Endothelial cell of umbilical vein (primary cell): ENCODE measurements at regions not wholly inside any gene's neighbourhood (a gene's known extent, or its start where the extent isn't known, plus 50 kb on each side); places are given as distances from the start of the nearest gene placed in this dataset.

ENCODE experiments used
- BruUV-seq: library from RNA; stranded (reverse); fragments of 400-500 nt; replicated peaks from 2 replicates; lab custom pipeline; 2021; lab: Mats Ljungman, UMichigan
- CTCF ChIA-PET: fragments of 300-600, 350-600 bp; sonication (Branson Sonifier 250); formaldehyde crosslinking; loops from one replicate; lab custom pipeline; 2021; ENCODE audit warnings: antibody characterized with exemption, inconsistent platforms; lab: Charles Lee
- POLR2A ChIA-PET: fragments of 300-600, 350-600 bp; sonication (Branson Sonifier 250); formaldehyde crosslinking; loops from one replicate; lab custom pipeline; 2021; ENCODE audit warnings: antibody characterized with exemption, inconsistent platforms; lab: Charles Lee
- DNase-seq: peaks from one replicate; pipeline ENCODE4 v3.0.0-alpha.2; 2011; ENCODE audit warnings: low read depth, low spot score
- FAIRE-seq: peaks from 2 replicates; lab custom pipeline; 2011; peaks lifted over from hg19 to GRCh38; lab: Jason Lieb, UNC
- H2AFZ ChIP-seq: 2 replicates; pipeline ENCODE4 v1.6.0; 2012; ENCODE audit warnings: low read depth, low read length, control low read depth, inconsistent platforms
- H3K27ac ChIP-seq: 2 replicates; pipeline ENCODE4 v1.5.1; 2011; ENCODE audit warnings: low read depth, mild to moderate bottlenecking, control low read depth, low read length, moderate library complexity; ENCODE audit not compliant: insufficient read depth
- H3K27me3 ChIP-seq, 2 experiments: 2 replicates each; pipeline versions ENCODE4 v1.6.0 to v1.6.1; 2011; ENCODE audit warnings: low read length in 2 of 2, mixed read lengths in 1 of 2; ENCODE audit not compliant: control insufficient read depth in 2 of 2, insufficient read depth in 2 of 2
- H3K36me3 ChIP-seq, 2 experiments: 2 replicates in 1 of 2; 3 replicates in 1 of 2; pipeline ENCODE4 v1.5.1; 2011; ENCODE audit warnings: low read length in 2 of 2, mild to moderate bottlenecking in 1 of 2, moderate library complexity in 1 of 2; ENCODE audit not compliant: control insufficient read depth in 2 of 2, insufficient read depth in 2 of 2; ENCODE audit errors: extremely low read depth in 1 of 2
- H3K4me1 ChIP-seq: 3 replicates; pipeline ENCODE4 v1.5.1; 2011; ENCODE audit warnings: mild to moderate bottlenecking, low read length; ENCODE audit not compliant: control insufficient read depth, insufficient read depth; ENCODE audit errors: extremely low read depth
- H3K4me2 ChIP-seq: 2 replicates; pipeline ENCODE4 v1.6.1; 2011; ENCODE audit warnings: low read length, control low read depth, mixed read lengths; ENCODE audit not compliant: insufficient read depth
- H3K4me3 ChIP-seq, 3 experiments: fragments of 200-600 bp in 1 of 3; sonication (generic), shearing (Covaris generic) in 1 of 3; replicated peaks in 1 of 3; 2 replicates each; pipeline ENCODE4 v1.5.1; 2011 to 2016; ENCODE audit warnings: control low read depth in 3 of 3, low read length in 3 of 3, mild to moderate bottlenecking in 2 of 3, inconsistent platforms in 1 of 3, low read depth in 1 of 3, moderate library complexity in 1 of 3; ENCODE audit not compliant: insufficient read depth in 1 of 3
- H3K79me2 ChIP-seq: 2 replicates; pipeline ENCODE4 v1.6.0; 2012; ENCODE audit warnings: low read length, inconsistent platforms; ENCODE audit not compliant: control insufficient read depth, insufficient read depth
- H3K9ac ChIP-seq: replicated peaks from 2 replicates; pipeline ENCODE3; 2011; ENCODE audit warnings: low read length, control low read depth; ENCODE audit not compliant: insufficient read depth; ENCODE audit errors: extremely low read depth
- H3K9me1 ChIP-seq: replicated peaks from 3 replicates; pipeline ENCODE4 v1.6.0; 2011; ENCODE audit warnings: mild to moderate bottlenecking, low read length; ENCODE audit not compliant: control insufficient read depth, insufficient read depth; ENCODE audit errors: extremely low read depth
- H3K9me3 ChIP-seq: replicated peaks from 2 replicates; pipeline ENCODE4 v1.5.1; 2012; ENCODE audit warnings: low read length, inconsistent platforms; ENCODE audit not compliant: control insufficient read depth, insufficient read depth
- H4K20me1 ChIP-seq: replicated peaks from 2 replicates; pipeline ENCODE3; 2011; ENCODE audit warnings: mild to moderate bottlenecking, low read length; ENCODE audit not compliant: control insufficient read depth, insufficient read depth; ENCODE audit errors: extremely low read depth
- CTCF ChIP-seq, 2 donors: IDR thresholded peaks; 1 replicate in 1 of 2; 2 replicates in 1 of 2; pipeline ENCODE4 v1.5.1; 2011; ENCODE audit warnings: low read length in 2 of 2, mild to moderate bottlenecking in 2 of 2, moderate library complexity in 2 of 2, control low read depth in 1 of 2, inconsistent platforms in 1 of 2, low read depth in 1 of 2; ENCODE audit not compliant: insufficient read depth in 1 of 2; ENCODE audit errors: extremely low read depth in 1 of 2
- EZH2 ChIP-seq: IDR thresholded peaks from 2 replicates; pipeline ENCODE4 v1.6.1; 2012; ENCODE audit warnings: borderline replicate concordance, low read depth, mild to moderate bottlenecking, moderate library complexity, low read length, inconsistent platforms; ENCODE audit not compliant: severe bottlenecking
- FOS ChIP-seq: IDR thresholded peaks from 2 replicates; pipeline ENCODE4 v1.6.1; 2011; ENCODE audit warnings: mild to moderate bottlenecking, low read length, moderate library complexity, borderline replicate concordance; ENCODE audit not compliant: insufficient read depth
- GATA2 ChIP-seq: IDR thresholded peaks from 2 replicates; pipeline ENCODE4 v1.7.0; 2011; ENCODE audit warnings: low read depth, mild to moderate bottlenecking, moderate library complexity, mixed read lengths, low read length; ENCODE audit not compliant: insufficient read length, insufficient read depth
- MAX ChIP-seq: IDR thresholded peaks from 2 replicates; pipeline ENCODE4 v1.6.1; 2011; ENCODE audit not compliant: insufficient read depth, insufficient read length
- MYC ChIP-seq: IDR thresholded peaks from one replicate; pipeline ENCODE4 v1.6.1; 2011; ENCODE audit warnings: mild to moderate bottlenecking, low read depth, low read length
- POLR2A ChIP-seq: IDR thresholded peaks from 2 replicates; pipeline ENCODE4 v1.6.1; 2012; ENCODE audit warnings: low read depth, mild to moderate bottlenecking, control low read depth, low read length
- POLR2AphosphoS5 ChIP-seq: IDR thresholded peaks from 2 replicates; pipeline ENCODE4 v1.6.1; 2012; ENCODE audit warnings: low read depth, mild to moderate bottlenecking, control low read depth, low read length, moderate library complexity; ENCODE audit not compliant: insufficient read depth
- dilution Hi-C: fragments of 300-500 bp; cut with MboI; formaldehyde crosslinking; loops from one replicate; pipeline ENCODE4 v1.15.0; 2019; ENCODE audit warnings: low sequenced_read_pairs; ENCODE audit not compliant: extremely low pct_ligation_motif_present
- intact Hi-C: fragments of 100-400 bp; cut with micrococcal nuclease; formaldehyde crosslinking; loops from one replicate; pipeline ENCODE4 v1.10.0; 2022

DNA sequence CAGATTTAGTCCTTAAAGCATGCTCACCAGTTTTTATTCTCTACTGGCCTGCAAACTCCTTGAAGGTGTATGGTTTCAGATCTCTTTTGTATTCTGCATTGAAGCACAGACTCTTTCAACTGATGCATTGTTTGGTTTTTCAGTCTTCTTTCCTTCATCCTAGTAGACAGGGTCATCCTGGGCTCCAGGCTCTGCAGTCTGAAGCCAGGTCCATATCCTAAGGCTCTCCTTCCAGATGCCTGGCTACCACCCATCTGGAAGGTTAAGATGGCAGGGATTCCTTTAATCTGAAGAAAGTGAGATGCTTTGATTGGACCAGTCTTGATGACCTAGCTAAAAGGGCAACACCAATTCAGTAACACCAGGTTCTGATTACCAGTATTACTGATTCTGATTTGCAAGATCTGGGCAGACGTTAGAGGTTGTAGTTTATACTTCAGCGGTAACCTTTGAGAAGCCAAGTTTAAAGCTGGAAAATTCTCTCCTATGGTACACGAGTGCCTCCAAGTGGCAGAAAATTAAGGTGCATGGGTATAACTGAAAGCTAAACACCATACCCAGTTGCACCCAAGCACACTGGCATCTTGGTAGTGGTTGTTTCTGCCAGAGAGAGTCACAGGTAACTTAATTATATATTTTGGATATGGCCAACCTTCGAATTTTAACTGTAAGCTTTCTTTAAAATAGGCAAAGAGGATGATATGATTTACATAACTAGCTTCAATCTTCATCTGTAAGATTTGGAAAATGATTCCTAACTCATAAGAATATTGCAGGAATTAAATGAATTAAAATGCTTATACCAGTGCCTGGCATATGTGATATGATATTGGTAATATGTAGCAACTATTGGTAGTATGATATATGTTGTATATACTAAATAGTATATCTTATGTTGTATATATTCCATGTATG, 1651.9 kb upstream of the MIR17HG start:
- ChIA-PET CTCF (interaction anchor here (0.6 to 4.7 kb wide), 22 partner anchors 10 to 1172 kb away, joined by 3 to 98 read pairs (median 5); no protein-coding TSS in a partner anchor), POLR2A (no interaction called here)
- Histone ChIP-seq H3K4me2 (no peak overlapping the region), H3K9me1 (no peaks in the 10 kb centered on the region), H3K27ac (no peak overlapping the region), H3K4me3 (no peak overlapping the region), H3K4me1 (peaks cover 4% of the 10 kb centered on the region), H4K20me1 (no peaks in the 10 kb centered on the region), H3K79me2 (no peaks in the 10 kb centered on the region), H2AFZ (peak overlapping the region; percentile 77), H3K9ac (no peak overlapping the region), H3K36me3 (no peaks in the 10 kb centered on the region), H3K9me3 (no peaks in the 10 kb centered on the region), H3K27me3 (no peaks in the 10 kb centered on the region)
- TF ChIP-seq MAX (no peak), CTCF (IDR thresholded peaks at IDR 0.05; ENCODE audit: extremely low read depth in 1 of 2, insufficient read depth in 1 of 2, low read depth in 1 of 2, low read length in 2 of 2) (peak; percentile 67 to 70), FOS (no peak), MYC (no peak), POLR2AphosphoS5 (no peak), GATA2 (no peak), POLR2A (no peak), EZH2 (no peak)
- dilution Hi-C loops (no loop called here), intact Hi-C loops (loop anchor here (1.0 to 2.0 kb wide), 5 partner anchors 181 to 1171 kb away; no protein-coding TSS in a partner anchor)
- no TSS peak for BruUV-seq
- FAIRE-seq (peak; percentile 82), DNase-seq (peak; percentile 68)
